ENCODE measurements at regions not wholly inside any gene's neighbourhood (a gene's known extent, or its start where the extent isn't known, plus 50 kb on each side); places are given as distances from the start of the nearest gene placed in this dataset.

DNA sequence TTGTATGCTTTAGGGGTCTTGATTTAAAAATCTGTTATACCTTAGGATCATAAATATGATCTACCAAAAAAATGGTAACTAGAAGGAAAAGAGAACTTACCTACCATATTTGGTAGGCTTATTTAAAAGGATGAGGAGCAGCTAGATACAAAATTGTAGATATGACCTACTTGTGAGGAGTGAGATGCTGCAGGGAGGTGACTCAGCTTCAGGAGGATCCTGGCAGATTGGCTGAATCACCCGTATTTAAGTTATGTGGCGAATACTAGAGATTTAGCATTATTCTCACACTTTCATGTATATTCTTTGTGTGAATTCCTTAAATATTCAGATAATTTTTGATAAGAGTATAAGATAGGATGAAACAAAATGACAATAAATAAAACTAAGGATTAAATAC, 657.3 kb upstream of the LINC00305 start:
- H3K4me3 ChIP-seq: no peak overlapping the region
- TF ChIP-seq, protein P1, sequence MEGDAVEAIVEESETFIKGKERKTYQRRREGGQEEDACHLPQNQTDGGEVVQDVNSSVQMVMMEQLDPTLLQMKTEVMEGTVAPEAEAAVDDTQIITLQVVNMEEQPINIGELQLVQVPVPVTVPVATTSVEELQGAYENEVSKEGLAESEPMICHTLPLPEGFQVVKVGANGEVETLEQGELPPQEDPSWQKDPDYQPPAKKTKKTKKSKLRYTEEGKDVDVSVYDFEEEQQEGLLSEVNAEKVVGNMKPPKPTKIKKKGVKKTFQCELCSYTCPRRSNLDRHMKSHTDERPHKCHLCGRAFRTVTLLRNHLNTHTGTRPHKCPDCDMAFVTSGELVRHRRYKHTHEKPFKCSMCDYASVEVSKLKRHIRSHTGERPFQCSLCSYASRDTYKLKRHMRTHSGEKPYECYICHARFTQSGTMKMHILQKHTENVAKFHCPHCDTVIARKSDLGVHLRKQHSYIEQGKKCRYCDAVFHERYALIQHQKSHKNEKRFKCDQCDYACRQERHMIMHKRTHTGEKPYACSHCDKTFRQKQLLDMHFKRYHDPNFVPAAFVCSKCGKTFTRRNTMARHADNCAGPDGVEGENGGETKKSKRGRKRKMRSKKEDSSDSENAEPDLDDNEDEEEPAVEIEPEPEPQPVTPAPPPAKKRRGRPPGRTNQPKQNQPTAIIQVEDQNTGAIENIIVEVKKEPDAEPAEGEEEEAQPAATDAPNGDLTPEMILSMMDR (IDR thresholded peaks at IDR 0.05): no peak
- no peaks in the 10 kb centered on the region for H3K9me3 ChIP-seq
- ATAC-seq (no peak), DNase-seq (no peak)
- intact Hi-C loops (cut with DNase I, micrococcal nuclease): no loop called here
- H3K4me1 ChIP-seq (ENCODE audit: low read depth): peaks cover 6% of the 10 kb centered on the region
- H3K36me3 ChIP-seq (ENCODE audit: low read depth): no peaks in the 10 kb centered on the region

DNA sequence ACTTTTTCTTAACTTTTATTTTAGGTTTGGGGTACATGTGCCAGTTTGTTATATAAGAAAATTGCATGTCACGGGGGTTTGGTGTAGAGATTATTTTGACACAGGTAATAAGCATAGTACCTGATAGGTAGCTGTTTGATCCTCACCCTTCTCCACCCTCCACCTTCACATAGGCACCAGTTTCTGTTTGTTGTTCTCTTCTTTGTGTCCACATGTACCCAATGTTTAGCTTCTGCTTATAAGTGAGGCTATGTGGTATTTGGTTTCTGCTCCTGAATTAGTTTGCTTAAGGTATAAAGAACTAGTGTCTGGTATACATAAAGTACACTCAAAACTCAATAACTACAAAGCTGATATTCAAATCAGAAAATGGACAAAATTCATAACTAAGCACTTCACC, 654.6 kb upstream of the LINC00305 start:
- ATAC-seq (peak; percentile 57), DNase-seq (no peak)
- intact Hi-C loops (cut with DNase I, micrococcal nuclease): no loop called here
- TF ChIP-seq, protein P1 (IDR thresholded peaks at IDR 0.05): no peak
- no peaks in the 10 kb centered on the region for H3K36me3 ChIP-seq (ENCODE audit: low read depth)
- no peak overlapping the region for H3K4me3 ChIP-seq
- no peaks in the 10 kb centered on the region for H3K9me3 ChIP-seq
- no peaks in the 10 kb centered on the region for H3K4me1 ChIP-seq (ENCODE audit: low read depth)

DNA sequence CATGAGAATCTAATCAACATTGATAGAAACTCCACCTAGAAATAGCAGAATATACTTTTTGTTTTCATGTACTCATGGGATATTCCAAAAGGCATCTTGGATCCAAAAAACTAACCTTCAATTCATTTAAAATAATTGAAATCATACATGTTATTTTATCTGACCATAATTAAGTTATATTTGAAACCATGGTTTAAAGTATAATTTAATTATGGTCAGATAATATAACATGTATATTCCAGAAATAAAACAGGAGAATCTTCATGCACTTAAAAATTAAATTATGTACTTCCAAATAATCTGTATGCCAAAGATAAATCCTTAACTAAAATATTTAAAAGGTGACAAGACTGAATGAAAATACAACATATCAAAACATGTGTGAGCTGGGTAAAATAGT, 651.3 kb upstream of the LINC00305 start:
- H3K4me1 ChIP-seq (ENCODE audit: low read depth): no peaks in the 10 kb centered on the region
- TF ChIP-seq, protein P1 (IDR thresholded peaks at IDR 0.05): no peak
- intact Hi-C loops (cut with DNase I, micrococcal nuclease): no loop called here
- no peaks in the 10 kb centered on the region for H3K9me3 ChIP-seq
- no peak overlapping the region for H3K4me3 ChIP-seq
- no peaks in the 10 kb centered on the region for H3K36me3 ChIP-seq (ENCODE audit: low read depth)
- DNase-seq: no peak
- no peak for ATAC-seq

DNA sequence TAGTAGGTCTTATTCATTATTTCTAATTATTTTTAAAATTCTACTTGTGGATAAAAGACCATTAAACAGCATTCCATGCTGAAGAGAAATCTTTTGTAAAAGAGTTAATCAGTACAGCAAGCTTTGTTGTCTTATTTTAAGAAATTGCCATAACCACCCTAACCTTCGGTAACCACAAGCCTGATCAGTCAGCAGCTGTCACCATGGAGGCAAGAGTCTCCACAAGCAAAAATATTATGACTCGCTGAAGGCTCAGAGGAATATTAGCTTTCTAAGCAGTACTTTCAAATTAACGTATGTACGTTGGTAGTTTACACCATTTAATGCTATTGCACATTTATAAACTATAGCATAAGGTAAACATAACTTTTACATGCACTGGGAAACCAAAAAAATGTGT, 650.5 kb upstream of the LINC00305 start:
- H3K4me1 ChIP-seq (ENCODE audit: low read depth): no peaks in the 10 kb centered on the region
- H3K4me3 ChIP-seq: no peak overlapping the region
- TF ChIP-seq, protein P1 (IDR thresholded peaks at IDR 0.05): no peak
- ATAC-seq: no peak
- intact Hi-C loops (cut with DNase I, micrococcal nuclease): no loop called here
- no peaks in the 10 kb centered on the region for H3K9me3 ChIP-seq
- H3K36me3 ChIP-seq (ENCODE audit: low read depth): no peaks in the 10 kb centered on the region
- no peak for DNase-seq

DNA sequence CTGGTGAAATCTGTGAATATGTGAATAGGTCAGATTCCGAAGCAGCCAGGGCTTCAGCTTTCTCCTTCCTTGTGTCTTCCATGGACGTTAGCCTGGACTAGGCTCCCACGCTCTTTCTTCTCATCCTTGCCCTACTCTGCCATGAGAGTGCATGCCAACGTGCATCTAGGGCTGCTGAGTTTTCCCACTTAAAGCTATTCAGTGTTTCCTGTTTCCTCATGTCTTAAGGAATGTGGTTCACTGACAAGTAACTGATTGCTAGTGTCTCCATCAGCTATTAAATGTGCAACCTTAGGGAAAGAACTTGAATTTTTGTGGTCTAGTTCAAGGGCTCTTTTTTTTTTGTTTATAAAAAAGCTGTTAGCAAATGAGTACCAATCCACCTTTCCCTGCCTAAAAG, 642.3 kb upstream of the LINC00305 start:
- ATAC-seq (no peak), DNase-seq (no peak)
- intact Hi-C loops (cut with DNase I, micrococcal nuclease): no loop called here

DNA sequence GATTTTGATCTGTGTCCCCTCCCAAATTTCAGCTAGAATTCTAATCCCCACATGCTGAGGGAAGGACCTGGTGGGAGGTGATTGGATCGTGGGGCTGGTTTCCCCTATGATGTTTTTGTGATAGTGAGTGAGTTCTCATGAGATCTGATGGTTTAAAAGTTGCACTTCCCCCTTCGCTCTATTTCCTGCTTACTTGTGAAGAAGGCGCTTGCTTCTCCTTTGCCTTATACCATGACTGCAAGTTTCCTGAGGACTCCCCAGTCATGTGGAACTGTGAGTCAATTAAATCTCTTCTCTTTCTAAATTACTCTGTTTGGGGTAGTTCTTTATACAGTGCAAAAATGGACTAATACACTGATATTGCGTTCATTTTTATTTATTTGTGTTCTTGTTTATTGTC, 636.8 kb upstream of the LINC00305 start:
- intact Hi-C loops (cut with DNase I, micrococcal nuclease): no loop called here
- TF ChIP-seq, protein P1 (IDR thresholded peaks at IDR 0.05): no peak

More for the DNA sequence above, 642.3 kb upstream of the LINC00305 start:
- no peaks in the 10 kb centered on the region for H3K36me3 ChIP-seq (ENCODE audit: low read depth)
- TF ChIP-seq, protein P1 (IDR thresholded peaks at IDR 0.05): no peak
- H3K4me3 ChIP-seq: no peak overlapping the region
- H3K4me1 ChIP-seq (ENCODE audit: low read depth): no peaks in the 10 kb centered on the region
- no peaks in the 10 kb centered on the region for H3K9me3 ChIP-seq

More for the DNA sequence above, 636.8 kb upstream of the LINC00305 start:
- no peak for DNase-seq
- Histone ChIP-seq H3K4me3 (no peak overlapping the region), H3K9me3 (no peaks in the 10 kb centered on the region), H3K36me3 (ENCODE audit: low read depth) (no peaks in the 10 kb centered on the region), H3K4me1 (ENCODE audit: low read depth) (no peaks in the 10 kb centered on the region)
- ATAC-seq: no peak

Measured in mucosa of descending colon (tissue), 3 donors.